ENCODE measurements at regions not wholly inside any gene's neighbourhood (a gene's known extent, or its start where the extent isn't known, plus 50 kb on each side); places are given as distances from the start of the nearest gene placed in this dataset.
"Not testable (repeated sequence)": the region's sequence is repeated elsewhere in the genome, so short reads cannot be mapped to it uniquely, and the experiment has no call there.

GRCh38 chr6:104486035-104486434, 373.7 kb downstream of the HACE1 start:
- no peak for DNase-seq

GRCh38 chr6:104484626-104485025, 375.1 kb downstream of the HACE1 start:
- no peak for DNase-seq

GRCh38 chr6:104484191-104484590, 375.5 kb downstream of the HACE1 start:
- no peak for DNase-seq

- DNase-seq, result peak in 1 of 2 experiments; percentile 39
Measured at GRCh38 chr6:104483225-104483834, 376.4 kb downstream of the HACE1 start.

GRCh38 chr6:104477569-104477968, 382.1 kb downstream of the HACE1 start:
- DNase-seq, result no peak

- DNase-seq, result no peak
Measured at GRCh38 chr6:104473021-104473429, 386.7 kb downstream of the HACE1 start.

GRCh38 chr6:104472021-104472901, 387.5 kb downstream of the HACE1 start:
- DNase-seq, result no peak

- no peak for DNase-seq
Measured at GRCh38 chr6:104466306-104466705, 393.4 kb downstream of the HACE1 start.

- DNase-seq, result no peak
Measured at GRCh38 chr6:104462811-104463599, 396.7 kb downstream of the HACE1 start.

GRCh38 chr6:104460738-104461483, 398.8 kb downstream of the HACE1 start:
- DNase-seq, result no peak

GRCh38 chr6:104459543-104459942, 400.2 kb downstream of the HACE1 start:
- DNase-seq, result no peak

- DNase-seq, result no peak
Measured at GRCh38 chr6:104449918-104450317, 409.8 kb downstream of the HACE1 start.

GRCh38 chr6:104446101-104447080, 413.3 kb downstream of the HACE1 start:
- DNase-seq, result not testable (repeated sequence)

- DNase-seq, result no peak
Measured at GRCh38 chr6:104434519-104434918, 425.2 kb downstream of the HACE1 start.

GRCh38 chr6:104431096-104431495, 428.6 kb downstream of the HACE1 start:
- peak in 1 of 2 experiments; percentile 11 for DNase-seq

- DNase-seq, result no peak
Measured at GRCh38 chr6:104428184-104428583, 431.5 kb downstream of the HACE1 start.

- DNase-seq, result no peak
Measured at GRCh38 chr6:104423691-104424090, 436.0 kb downstream of the HACE1 start.

- DNase-seq, result no peak
Measured at GRCh38 chr6:104421650-104422049, 438.1 kb downstream of the HACE1 start.

- no peak for DNase-seq
Measured at GRCh38 chr6:104418839-104419238, 440.9 kb downstream of the HACE1 start.

GRCh38 chr6:104418125-104418524, 441.6 kb downstream of the HACE1 start:
- no peak for DNase-seq

- DNase-seq, result no peak
Measured at GRCh38 chr6:104414723-104415122, 445.0 kb downstream of the HACE1 start.
